Transverse colon (tissue), 4 donors: ENCODE measurements at regions not wholly inside any gene's neighbourhood (a gene's known extent, or its start where the extent isn't known, plus 50 kb on each side); places are given as distances from the start of the nearest gene placed in this dataset.
"Not testable (repeated sequence)": the region's sequence is repeated elsewhere in the genome, so short reads cannot be mapped to it uniquely, and the experiment has no call there.

ENCODE experiments used
- DNase-seq: peaks from one replicate; pipeline ENCODE4 v3.0.0-alpha.2; 2019
- H3K27ac ChIP-seq, 4 donors: fragments of 200-600 bp; sonication (generic); 2 replicates each; pipeline ENCODE4 v1.5.1; 2016 to 2018; ENCODE audit warnings: inconsistent platforms in 4 of 4
- H3K27me3 ChIP-seq: fragments of 200-600 bp; sonication (generic); 2 replicates; pipeline ENCODE4 v1.5.1; 2017; ENCODE audit warnings: inconsistent platforms
- H3K36me3 ChIP-seq, 4 donors: fragments of 200-600 bp; sonication (generic); 2 replicates each; pipeline ENCODE4 v1.5.1; 2017 to 2019; ENCODE audit warnings: inconsistent platforms in 4 of 4
- H3K4me1 ChIP-seq, 4 donors: fragments of 200-600 bp; sonication (generic); 2 replicates each; pipeline ENCODE4 v1.5.1; 2017 to 2020; ENCODE audit warnings: inconsistent platforms in 4 of 4
- H3K4me3 ChIP-seq, 4 donors: fragments of 200-600 bp; sonication (generic); 1 replicate in 1 of 4; 2 replicates in 3 of 4; pipeline versions ENCODE4 v1.5.1 to v1.6.1; 2017 to 2019; ENCODE audit warnings: inconsistent platforms in 4 of 4
- H3K9me3 ChIP-seq, 2 donors: fragments of 200-600 bp; sonication (generic); 2 replicates each; pipeline ENCODE4 v1.5.1; 2017 to 2019; ENCODE audit warnings: inconsistent platforms in 2 of 2
- EP300 ChIP-seq: sonication (generic); formaldehyde crosslinking; IDR thresholded peaks from one replicate; pipeline ENCODE4 v1.6.1; 2017; ENCODE audit warnings: antibody characterized with exemption, low read depth
- POLR2A ChIP-seq: fragments of 450-650 bp; IDR thresholded peaks from one replicate; pipeline ENCODE4 v1.6.1; 2016; ENCODE audit warnings: antibody characterized with exemption, mild to moderate bottlenecking, moderate library complexity
- POLR2AphosphoS5 ChIP-seq, 3 donors: sonication (generic); formaldehyde crosslinking; IDR thresholded peaks; one replicate each; pipeline ENCODE4 v1.6.1; 2016; ENCODE audit warnings: antibody characterized with exemption in 3 of 3
- WGBS, 2 donors: methylation state at CpG; one replicate each; pipeline ENCODE4 v1.1.5; 2018; ENCODE audit warnings: low coverage in 1 of 2; 5-methylcytosine and 5-hydroxymethylcytosine counted together
- in situ Hi-C, 4 donors: fragments of 200-750 bp; cut with MboI; loops; one replicate each; pipeline versions ENCODE4 v1.15.0 to v1.15.1; 2017; ENCODE audit warnings: low sequenced_read_pairs in 3 of 4, low pct_ligation_motif_present in 1 of 4, low pct_unique_long_range_greater_than_20kb in 1 of 4
- intact Hi-C: fragments of 100-400 bp; cut with DNase I; formaldehyde crosslinking; loops from one replicate; pipeline ENCODE4 v1.15.1; 2023; ENCODE audit warnings: low total_unique reads
- TF ChIP-seq, protein P1 (sequence below), 5 experiments: fragments of 200-600 bp in 3 of 5; fragments of 450-650 bp in 2 of 5; sonication (generic) in 3 of 5; IDR thresholded peaks; 1 replicate in 2 of 5; 2 replicates in 3 of 5; pipeline ENCODE4 v1.5.1; 2016 to 2017; ENCODE audit warnings: antibody characterized with exemption in 5 of 5, inconsistent platforms in 3 of 5, mild to moderate bottlenecking in 2 of 5, moderate library complexity in 1 of 5

DNA sequence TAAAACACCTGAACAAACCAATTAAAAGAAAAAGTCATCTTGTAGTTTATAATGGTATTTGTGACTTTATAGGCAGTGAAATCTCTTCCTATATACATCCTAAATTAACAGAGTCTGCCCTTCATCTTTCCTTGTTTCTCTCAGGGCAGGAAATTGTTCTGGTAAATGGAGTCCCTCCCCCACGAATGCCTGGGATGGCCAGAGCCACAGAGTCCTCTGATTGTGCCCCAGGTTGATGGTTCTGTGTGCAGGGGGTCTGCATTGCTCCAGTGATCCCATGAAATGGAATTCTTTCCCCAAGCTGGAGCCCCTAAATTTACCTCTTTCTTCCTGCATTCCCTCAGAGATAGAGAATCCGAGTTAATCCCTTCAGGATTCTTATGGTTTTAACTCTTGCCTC lies 155.5 kb downstream of the MTX2 start:
- no peak overlapping the region for H3K4me3 ChIP-seq
- 39% methylated on average over 2 of the region's 2 CpGs; no CpG with 5 or more reads in 1 of the 2 donors for WGBS, 2 donors
- H3K27ac ChIP-seq = no peak overlapping the region
- in situ Hi-C loops (no loop called here), intact Hi-C loops (no loop called here)
- no peak for DNase-seq
- H3K9me3 ChIP-seq = no peaks in the 10 kb centered on the region
- no peaks in the 10 kb centered on the region for H3K27me3 ChIP-seq
- TF ChIP-seq EP300 (no peak), POLR2AphosphoS5 (IDR thresholded peaks at IDR 0.05) (no peak), POLR2A (no peak)
- TF ChIP-seq, protein P1, sequence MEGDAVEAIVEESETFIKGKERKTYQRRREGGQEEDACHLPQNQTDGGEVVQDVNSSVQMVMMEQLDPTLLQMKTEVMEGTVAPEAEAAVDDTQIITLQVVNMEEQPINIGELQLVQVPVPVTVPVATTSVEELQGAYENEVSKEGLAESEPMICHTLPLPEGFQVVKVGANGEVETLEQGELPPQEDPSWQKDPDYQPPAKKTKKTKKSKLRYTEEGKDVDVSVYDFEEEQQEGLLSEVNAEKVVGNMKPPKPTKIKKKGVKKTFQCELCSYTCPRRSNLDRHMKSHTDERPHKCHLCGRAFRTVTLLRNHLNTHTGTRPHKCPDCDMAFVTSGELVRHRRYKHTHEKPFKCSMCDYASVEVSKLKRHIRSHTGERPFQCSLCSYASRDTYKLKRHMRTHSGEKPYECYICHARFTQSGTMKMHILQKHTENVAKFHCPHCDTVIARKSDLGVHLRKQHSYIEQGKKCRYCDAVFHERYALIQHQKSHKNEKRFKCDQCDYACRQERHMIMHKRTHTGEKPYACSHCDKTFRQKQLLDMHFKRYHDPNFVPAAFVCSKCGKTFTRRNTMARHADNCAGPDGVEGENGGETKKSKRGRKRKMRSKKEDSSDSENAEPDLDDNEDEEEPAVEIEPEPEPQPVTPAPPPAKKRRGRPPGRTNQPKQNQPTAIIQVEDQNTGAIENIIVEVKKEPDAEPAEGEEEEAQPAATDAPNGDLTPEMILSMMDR (IDR thresholded peaks at IDR 0.05) = no peak
- H3K4me1 ChIP-seq = no peaks in the 10 kb centered on the region
- H3K36me3 ChIP-seq = no peaks in the 10 kb centered on the region

DNA sequence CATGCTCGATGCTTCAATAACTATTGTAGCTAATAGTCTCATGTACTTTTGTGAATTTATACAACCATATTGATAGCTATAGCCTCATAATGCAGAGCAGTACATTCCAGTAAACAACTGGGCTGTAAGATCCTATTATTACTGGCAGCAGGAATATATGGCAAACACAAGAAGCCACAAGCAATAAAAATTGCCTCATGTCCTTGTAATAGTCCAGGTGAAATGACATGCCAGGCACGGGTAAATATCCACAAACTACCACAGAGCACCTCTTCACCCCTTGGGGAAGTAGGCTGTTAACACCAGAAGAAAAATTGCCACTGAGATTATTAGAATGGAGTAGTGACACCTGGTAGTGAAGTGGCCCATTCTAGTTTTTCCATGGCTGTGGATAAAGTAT lies 158.3 kb downstream of the MTX2 start:
- 73 to 100% methylated on average over 1 to 2 of the region's 2 CpGs for WGBS, 2 donors
- H3K4me3 ChIP-seq = no peak overlapping the region
- no peaks in the 10 kb centered on the region for H3K9me3 ChIP-seq
- no peak for DNase-seq
- intact Hi-C loops = no loop called here
- H3K36me3 ChIP-seq = no peaks in the 10 kb centered on the region
- TF ChIP-seq, protein P1 (IDR thresholded peaks at IDR 0.05) = no peak
- TF ChIP-seq POLR2A (no peak), POLR2AphosphoS5 (IDR thresholded peaks at IDR 0.05) (no peak), EP300 (no peak)
- in situ Hi-C loops = no loop called here
- H3K4me1 ChIP-seq = no peaks in the 10 kb centered on the region
- no peak overlapping the region for H3K27ac ChIP-seq
- no peaks in the 10 kb centered on the region for H3K27me3 ChIP-seq

DNA sequence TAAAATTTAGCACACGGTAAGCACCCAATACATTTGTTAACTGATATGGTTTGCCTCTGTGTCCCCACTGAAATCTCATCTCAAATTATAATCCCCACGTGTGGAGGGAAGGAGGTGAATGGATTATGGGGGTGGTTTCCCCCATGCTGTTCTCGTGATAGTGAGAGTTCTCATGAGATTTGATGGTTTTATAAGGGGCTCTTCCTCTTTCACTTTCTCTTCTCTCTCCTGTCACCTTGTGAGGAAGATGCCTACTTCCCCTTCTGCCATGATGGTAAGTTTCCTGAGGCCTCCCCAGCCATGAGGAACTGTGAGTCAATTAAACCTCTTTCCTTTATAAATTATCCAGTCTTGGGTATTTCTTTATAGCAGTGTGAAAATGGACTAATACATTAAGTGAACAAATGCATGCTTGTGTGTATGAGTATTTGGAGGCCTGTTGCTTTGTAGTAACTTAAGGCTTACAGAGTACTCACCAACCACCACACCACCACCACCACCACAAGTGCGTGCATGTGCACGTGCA lies 159.8 kb downstream of the MTX2 start:
- in situ Hi-C loops = not testable (repeated sequence)

DNA sequence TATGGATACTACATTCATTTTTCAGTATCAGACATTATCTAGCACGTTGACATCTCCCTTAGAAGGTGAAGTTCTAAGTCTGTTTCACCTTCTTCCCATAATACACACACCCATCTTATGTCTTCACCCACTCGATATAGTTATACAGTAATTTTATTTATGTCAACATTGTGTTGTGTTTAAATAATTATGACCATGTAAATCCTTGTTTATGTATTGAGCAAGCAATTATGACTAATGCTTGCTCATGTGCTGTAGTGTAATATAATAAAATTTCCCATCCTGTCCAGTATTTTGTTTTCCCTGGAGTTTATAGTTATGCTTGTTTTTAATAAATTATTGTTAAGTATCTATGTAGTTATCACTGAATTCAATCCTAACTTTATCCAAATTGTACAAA lies 163.2 kb downstream of the MTX2 start:
- H3K9me3 ChIP-seq = no peaks in the 10 kb centered on the region
- H3K36me3 ChIP-seq = no peaks in the 10 kb centered on the region
- in situ Hi-C loops (no loop called here), intact Hi-C loops (no loop called here)
- no peak for DNase-seq
- no peaks in the 10 kb centered on the region for H3K4me1 ChIP-seq
- H3K27me3 ChIP-seq = no peaks in the 10 kb centered on the region
- 63 to 71% methylated on average over 2 of the region's 2 CpGs for WGBS, 2 donors
- TF ChIP-seq, protein P1 (IDR thresholded peaks at IDR 0.05) = no peak
- H3K27ac ChIP-seq = no peak overlapping the region
- H3K4me3 ChIP-seq = no peak overlapping the region

More for the DNA sequence above, 159.8 kb downstream of the MTX2 start:
- H3K27ac ChIP-seq, H3K4me1 ChIP-seq, intact Hi-C loops, H3K4me3 ChIP-seq, H3K27me3 ChIP-seq, DNase-seq, H3K9me3 ChIP-seq, H3K36me3 ChIP-seq: not testable (repeated sequence)
- WGBS, 2 donors = 68% methylated on average over 3 to 5 of the region's 5 CpGs

DNA sequence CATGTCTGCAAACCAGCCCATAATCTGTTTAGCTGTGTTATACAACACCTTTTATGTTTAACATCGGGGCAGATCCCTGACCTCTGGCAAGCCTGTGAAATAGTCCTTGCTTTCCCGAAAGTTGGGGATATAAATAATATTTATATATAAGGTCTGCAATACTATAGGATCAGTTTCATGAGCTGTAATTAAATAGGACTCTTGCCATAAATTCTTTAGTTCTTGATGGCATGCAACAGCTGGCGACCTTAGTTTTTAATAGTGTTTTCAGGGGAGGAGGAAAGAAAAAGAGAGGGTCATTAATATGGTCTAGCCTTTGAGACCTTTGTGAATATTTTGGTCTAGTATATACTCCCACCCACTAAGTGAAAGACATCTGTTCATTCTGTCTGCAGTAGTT lies 166.5 kb downstream of the MTX2 start:
- Histone ChIP-seq H3K9me3 (no peaks in the 10 kb centered on the region), H3K36me3 (no peaks in the 10 kb centered on the region), H3K27me3 (no peaks in the 10 kb centered on the region), H3K27ac (no peak overlapping the region), H3K4me1 (no peaks in the 10 kb centered on the region), H3K4me3 (no peak overlapping the region)
- intact Hi-C loops = no loop called here
- no peak for DNase-seq
- WGBS, 2 donors = 75 to 88% methylated on average over 3 of the region's 3 CpGs
- TF ChIP-seq, protein P1 (IDR thresholded peaks at IDR 0.05) = no peak
- TF ChIP-seq POLR2AphosphoS5 (IDR thresholded peaks at IDR 0.05) (no peak), POLR2A (no peak), EP300 (no peak)
- in situ Hi-C loops = no loop called here
